NOMO-1 (cell line): ENCODE measurements at regions not wholly inside any gene's neighbourhood (a gene's known extent, or its start where the extent isn't known, plus 50 kb on each side); places are given as distances from the start of the nearest gene placed in this dataset.

ENCODE experiments used
- DNase-seq, 2 experiments: peaks; one replicate each; lab custom pipeline; 2025; ENCODE audit not compliant: unreplicated experiment in 2 of 2; lab: John Stamatoyannopoulos, UW

DNA sequence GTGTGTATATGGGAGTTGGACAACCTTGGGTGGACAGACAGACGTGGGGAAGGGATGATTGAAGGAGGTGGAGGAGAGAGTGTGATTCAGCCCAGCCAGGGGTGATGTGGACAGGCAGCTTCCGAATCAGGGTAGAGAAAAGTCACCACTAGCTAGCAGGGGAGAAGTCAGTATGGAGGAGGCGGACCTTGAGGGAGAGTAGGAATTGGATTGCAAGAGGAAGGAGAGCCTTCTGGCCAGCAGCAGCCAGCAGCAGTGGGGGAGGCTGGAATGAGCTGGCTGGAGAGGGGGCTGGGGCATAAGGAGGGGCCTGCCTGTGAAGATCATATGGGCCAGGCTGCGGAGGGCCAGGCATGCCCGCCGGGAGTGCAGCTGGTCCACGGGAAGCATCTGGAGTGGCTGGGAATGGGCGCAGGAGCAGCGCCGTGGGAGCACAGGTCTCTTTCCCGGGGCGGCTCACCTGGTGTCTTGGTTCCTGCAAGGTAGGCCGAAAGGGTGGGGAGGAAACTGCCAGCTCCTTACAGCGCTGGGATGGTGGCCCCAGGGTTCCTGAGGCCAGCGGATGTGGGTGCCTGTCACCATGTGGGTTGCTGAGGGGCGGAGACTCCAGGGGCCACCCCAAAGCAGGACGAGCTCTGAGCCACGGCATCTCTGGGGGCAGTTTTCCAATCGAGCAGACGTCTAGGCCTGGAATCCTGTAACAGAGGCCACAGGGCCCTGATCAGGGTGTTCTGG lies 235.3 kb downstream of the SEC14L1 start:
- DNase-seq: no peak

DNA sequence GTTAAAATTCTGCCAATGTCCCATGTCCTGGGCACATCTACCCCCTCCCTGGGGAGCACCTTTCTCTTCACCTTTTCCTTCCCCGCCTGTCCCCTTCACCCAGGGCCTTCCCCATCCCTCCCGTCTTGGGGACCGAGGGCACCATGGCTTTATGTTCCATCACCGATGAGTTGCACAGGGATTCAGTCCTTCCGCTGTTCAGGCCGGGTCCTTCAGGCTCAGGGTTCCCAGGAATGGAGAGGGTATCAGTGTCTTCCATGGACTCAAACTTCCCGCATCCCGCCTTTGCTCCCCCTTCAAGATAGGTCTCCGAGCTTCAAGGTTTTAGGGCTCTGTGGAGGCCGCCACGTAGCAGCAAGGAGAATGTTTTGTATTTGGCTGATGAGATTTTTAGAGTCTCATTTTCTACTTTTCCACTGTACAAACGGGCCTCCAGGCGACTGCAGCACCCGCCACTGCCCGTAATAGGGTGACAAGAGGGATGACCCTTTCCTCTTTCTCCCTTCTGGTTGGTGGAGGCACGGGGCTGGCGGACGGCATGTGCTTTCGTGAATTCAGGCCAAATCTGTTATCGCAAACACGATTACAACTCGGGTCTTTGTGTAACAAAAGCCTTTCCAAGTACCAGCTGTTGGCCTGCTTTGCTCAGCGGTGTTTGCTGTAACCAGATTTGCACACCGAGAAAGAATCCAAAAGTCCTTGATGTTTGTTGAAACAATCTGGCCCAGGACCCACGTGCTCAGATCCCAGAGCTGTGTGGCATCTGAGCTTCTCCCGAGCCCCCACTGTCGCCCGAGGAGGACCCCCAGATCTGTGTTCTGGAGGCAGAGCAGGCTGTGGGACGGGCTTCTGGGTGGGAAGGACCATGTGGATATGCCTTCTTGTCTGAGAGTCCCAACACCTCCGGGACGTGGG lies 236.3 kb downstream of the SEC14L1 start:
- DNase-seq: no peak

DNA sequence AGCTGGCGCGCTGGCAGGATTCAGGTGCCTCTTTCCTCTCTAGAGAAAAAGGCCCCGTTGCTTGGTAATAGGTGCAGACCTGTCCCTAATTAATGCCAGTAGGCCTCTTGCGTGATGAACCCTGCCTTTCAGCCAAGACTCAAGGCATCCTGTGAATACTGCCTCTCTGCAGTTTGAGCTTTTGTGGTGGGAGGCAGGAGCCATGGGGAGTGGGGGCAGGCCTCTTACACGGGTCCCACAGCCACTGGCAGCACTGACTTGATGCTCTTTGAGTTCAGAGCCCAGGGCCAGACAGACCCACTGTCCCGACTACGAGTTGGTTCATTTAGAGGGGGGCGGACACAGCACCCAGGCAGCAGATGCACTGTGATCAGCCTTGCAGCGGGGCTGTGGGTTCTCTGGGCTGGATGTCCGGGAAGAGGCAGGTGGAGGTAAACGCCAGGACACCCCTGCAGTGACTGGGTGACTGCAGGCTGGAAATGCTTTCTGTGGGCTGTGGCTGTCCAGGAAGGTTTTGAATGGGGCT lies 237.0 kb downstream of the SEC14L1 start:
- no peak for DNase-seq

DNA sequence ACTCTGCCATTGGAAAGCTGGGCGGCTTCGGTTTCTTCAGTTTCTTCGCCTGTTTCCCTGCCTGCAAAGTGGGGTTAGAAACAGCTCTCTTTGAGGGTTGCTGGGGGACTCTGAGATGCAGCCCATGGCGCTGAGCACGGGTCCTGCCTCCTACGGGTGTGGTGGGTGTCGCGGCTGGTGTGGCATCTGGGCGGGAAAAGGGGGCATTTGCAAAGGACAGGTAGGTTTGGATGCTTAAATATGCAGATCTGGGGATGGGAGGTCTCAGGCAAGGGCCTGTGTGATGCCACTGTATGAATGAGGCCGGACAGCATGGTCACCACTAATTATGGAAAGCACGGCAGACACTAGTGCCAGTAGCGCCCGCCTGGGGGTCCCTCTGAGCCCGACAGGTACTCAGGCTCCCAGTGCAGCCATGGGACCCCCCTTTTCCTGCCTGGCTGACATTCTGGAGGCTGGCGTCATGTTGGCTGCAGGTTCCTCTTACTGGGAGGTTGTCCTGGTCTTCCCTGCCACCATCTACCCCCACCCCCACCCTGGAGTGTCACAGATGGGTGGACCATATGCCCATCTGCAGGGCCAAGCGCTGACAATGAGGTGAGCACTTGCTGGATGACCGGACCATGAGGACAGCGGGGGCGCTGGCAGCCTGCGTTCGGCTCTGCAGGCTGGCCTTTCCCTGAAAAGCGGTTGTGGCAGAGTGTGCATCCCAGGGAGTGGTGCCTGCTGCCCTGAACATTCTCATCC lies 237.7 kb downstream of the SEC14L1 start:
- DNase-seq: no peak

DNA sequence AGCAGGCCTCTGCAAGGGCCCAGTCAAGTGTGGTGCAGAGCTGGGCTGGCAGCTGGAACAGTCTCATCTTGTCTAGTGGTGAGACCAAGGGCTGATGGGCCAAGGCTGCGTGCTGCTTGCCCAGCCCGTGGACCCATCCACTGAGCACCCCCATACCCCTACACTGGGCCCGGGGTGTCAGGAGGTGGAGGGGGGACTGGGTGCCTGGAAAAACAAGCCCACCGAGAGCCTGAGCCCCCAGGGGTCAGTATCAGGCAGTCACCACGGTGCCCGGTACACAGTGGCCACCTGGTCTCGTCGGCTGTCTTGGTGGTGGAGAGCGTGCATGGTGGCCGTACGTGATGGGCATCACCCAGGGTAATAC lies 238.3 kb downstream of the SEC14L1 start:
- no peak for DNase-seq

DNA sequence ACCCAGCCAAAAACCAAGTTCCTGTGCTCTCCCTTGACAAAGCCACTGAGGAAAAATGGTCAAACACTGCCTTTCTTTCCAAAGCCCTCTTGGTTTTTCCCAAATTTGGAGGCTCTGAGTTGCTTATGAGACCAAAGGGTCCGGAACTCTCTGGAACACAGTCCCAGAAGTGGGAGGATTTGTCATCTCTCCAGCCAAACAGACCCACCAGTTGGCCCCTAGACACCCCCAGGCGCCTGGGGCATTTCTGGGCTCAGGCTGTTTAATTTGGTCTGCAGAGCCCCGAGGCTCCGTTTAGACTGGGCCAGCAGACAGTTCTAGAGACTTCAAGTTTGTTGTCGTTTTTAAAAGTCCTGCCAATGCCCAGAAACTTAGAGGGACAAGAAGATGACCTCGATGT lies 239.1 kb downstream of the SEC14L1 start:
- DNase-seq: no peak

DNA sequence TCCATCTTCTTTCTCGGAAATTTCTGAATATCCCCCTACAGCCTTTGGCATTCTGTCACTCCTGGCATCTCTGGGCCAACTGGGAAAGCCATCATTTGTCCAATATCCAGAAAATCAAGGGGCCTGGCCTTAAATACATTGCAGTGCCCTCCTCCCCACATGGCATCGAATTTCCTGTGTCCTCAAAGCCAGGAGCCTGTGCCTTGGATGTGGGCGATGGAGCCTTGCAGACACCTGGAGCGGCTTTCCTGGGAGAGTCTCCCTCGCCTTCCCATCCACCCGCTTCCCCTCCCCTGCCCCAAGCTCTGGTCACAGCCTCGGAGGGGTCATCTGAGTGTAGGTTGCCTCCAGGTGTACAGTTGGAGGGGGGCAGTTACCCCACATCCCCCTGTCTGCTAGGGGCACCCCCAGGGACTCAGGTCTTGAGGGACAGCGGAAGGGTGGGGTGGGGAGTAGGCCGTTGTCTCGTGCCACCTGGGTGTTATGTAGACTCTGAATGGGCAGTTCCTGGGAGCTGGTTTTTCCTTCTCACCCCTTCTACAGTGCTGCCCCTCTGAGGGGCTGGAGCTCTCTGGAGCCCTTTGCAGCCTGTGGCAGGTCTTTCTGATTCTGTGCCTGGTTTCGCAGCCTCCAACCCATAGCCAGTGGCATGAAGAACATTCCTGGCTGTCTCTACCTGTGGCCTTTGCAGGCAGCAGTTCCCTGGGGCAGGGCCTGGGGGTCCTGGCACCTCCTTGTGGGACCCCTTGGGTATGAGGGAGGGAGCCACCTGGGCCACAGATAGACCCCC lies 239.8 kb downstream of the SEC14L1 start:
- DNase-seq: no peak

DNA sequence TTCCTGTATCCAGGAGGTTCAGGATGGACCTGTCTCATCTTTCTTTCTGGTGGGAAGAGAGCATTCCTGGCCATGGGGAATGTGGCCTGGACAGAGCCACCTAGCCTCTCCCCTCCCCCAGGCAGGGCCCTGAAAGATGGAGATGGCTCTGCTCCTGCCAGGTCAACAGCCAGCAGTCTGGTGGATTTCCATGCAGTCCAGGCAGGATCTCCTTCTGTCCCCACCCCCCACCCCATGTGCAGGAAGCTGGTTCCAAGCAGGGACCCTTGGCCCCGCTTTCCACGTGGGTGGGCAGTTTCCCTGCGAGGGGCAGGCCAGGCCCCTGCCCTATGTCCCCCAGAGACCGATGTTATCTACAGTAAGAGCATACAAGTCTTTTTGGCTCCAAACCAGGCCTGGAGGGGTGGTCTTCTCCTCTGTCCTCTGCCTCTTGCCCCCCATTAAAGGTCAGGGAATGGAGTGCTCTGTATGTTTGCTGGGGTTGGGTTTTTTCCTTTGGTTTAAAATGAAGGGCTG lies 240.5 kb downstream of the SEC14L1 start:
- DNase-seq: no peak

DNA sequence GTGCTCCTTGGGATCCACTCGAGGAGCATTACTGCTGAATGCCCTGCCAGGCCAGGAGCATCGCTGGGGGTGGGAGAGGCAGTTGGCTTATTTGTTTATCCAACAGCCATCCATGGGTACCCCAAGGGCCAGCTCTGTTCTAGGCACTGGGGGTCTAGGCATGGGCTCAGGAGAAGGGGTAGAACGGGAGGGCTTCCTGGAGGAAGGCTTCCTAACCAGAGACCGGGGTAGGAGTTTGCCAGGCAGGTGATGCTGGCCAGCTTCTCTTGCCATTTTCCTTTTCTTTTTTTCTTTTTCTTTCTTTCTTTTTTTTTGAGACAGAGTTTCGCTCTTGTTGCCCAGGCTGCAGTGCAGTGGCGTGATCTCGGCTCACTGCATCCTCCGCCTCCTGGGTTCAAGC lies 241.0 kb downstream of the SEC14L1 start:
- no peak for DNase-seq

DNA sequence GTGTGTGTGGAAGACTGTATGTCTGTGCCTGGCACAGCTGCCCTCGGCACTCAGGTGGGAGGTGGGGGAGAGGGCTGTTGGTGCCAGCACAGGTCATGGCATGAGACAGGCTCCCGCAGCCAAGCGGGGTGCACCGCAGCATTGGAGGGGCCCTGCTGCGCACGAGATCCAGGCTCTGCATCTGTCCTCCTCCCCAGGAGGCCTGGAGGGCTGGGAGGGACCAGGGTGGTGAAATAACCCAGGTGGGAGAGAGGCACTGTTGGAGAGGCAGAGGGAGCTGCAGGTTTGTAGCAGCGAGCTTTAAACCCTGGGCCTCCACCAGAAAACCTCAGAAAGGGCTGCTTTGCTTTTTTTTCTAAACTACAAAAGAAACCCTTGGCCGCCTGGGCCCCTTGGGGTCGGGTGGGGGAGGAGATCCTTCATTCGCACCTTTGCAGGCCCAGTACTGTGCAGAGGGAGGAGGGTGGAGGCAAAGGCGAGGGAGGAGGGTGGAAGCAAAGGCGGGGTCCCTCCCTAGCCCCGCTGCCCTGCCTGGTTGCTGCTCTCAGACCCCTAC lies 241.7 kb downstream of the SEC14L1 start:
- no peak for DNase-seq

DNA sequence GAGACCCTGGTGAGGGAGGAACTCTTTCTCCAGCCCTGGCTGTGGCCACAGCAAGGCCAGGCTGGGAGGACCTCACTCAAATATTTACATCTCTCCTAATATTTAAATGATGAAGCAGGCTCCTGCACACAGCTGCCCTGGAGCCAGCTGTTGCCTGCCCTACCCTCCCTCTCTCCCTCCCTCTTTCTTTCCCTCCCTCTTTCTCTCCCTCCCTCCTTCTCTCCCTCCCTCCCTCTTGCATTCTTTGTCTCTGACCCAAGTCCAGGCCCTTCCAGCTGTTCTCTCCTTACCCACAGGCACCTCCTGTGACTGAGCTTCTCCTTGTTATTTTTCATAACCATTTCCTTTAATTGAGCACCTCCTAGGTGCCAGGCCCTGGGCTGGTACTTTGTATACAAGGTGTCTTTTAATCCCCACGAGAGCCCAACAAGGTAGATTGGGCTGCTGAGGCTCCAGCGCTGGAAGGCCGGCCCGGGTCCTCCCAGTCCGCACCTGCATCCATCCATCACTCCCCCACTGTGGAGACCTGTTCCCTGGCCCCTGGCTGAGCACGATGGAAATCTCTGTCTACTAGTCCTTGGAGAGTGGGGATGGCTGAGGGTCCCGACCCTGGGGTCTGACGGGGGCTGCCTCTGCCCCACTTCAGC lies 242.3 kb downstream of the SEC14L1 start:
- DNase-seq: no peak

DNA sequence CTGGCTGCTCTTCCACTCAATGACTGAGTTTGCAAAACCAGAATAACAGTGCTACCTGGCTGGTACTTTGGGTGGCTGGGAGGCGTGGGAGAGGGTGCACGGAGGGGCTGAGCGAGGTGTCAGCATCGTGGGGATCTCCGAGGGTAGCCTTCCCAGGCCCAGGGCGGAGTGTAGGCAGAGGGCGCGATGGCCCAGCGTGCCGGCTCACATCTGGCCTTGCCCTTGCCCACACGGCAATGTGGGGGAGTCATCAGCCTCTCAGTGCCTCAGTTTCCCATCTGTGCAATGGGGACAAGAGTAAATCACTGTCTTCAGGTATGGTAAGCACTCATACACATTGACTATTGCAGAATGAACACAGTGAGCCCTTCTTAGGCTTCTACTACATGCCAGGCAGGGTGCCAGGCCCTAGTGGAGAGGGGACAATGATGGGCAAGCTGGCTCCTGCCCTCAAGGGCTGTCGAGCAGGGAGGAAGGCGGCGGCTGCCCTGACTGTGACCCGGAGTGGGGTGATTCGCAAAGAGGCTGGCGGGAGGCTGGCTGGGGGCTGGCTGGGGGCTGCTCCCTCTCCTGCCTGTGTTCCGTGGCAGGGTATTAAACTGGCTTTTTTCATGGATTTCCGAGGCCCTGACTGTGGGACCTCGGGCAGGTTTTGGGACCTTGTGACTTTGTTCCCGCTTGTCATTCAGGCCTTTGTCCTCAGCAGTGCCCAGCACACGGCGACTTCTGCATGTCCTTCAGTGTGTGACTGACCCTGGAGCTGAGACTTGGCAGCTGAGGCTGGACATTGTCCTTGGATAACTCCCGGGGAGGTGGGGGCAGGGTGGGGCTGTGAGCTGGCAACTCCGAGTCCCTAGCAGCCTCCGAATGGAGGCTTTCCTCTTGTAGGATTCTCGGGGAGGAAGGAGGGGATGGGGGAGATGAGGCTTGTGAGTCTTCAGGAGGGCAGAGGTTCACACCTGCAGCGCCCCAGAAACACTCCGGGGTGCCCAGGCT lies 243.1 kb downstream of the SEC14L1 start:
- DNase-seq: no peak

DNA sequence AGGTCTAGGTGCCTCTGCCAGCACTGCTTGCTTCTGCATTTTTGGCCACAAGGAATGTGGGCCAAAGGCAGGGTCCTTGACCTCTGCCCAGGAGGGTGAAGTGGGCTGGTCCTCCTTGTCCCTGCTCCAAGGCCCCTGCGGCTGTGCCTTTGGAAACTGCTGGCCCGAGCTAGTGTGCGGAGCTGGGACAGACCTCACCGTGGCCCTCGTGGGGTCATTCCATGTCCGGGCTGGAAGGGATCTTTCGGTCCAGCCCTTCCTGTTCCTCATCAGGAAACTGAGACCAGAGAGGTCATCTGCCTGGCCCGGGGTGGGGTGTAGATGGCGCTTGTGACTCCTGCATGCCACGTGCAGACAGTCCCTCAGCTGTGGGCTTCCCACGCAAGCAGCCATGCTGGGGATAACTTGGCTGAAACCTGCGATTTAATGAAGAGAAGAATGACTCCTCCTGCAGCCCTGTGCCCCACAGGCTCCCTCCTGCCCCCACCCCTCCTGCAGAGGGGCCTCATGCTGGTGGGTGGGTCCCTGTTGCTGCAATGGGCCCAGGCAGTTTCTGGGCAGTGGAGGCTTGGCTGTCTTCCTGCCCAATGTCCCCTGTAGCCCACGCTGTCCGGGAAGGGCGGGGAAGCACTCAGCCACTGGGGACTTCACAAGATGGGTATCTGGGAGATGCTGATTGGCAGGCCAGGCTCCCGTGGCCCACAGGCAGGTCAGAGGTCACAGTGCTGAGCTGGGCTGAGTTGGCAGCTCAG lies 245.2 kb downstream of the SEC14L1 start:
- DNase-seq: no peak

DNA sequence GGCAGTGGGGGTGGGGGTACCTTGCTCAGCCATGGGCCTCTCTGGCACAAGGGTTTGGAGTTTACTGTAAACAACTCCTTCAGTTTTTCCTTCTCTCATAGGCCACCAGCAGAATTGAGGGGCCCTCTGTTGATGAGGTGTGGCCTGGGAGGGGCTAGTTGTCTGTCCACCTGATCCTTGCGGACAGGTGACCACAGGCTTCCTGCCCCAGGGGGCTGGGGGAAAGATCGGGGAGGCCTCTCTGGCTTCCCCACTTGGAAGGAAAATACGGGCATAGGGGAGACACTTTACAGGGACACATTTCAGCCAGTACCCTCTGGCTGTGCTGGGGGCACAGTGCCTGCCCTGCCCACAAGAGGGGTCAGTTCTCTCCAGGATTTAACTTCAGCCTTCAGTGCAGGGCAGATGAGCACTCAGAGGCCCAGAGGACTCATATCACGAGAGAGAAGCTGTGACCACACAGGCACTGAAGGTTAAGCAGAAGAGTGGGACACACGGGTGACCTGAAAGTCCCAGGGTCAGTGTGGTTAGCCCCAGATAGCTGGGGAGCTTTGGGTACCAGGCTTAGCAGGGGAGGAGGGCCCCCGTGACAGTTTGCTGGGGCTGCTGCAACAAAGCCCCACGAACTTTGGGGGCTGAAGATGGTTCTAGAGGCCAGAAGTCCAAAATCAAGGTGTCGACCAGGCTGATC lies 245.9 kb downstream of the SEC14L1 start:
- DNase-seq: no peak

DNA sequence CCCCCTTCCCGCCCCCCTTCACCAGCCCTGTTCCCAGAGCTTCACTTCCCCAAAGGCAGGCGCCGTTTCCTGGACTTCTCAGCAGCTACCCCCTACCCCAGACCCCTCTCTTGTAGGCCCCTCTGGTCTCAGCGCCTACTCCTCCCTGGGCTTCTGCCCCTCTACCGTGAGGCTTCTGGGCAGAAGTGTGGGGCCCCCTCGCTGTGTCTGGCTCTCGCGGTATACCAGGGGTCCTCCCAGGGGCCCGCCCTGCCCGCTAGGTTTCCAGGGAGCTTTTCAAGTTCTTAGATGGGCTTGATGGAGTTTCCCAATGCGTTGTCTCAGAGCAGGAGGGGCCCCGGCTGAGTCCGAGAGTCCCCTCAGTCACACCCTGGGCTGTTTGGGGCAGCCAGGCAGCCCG lies 247.1 kb downstream of the SEC14L1 start:
- no peak for DNase-seq

DNA sequence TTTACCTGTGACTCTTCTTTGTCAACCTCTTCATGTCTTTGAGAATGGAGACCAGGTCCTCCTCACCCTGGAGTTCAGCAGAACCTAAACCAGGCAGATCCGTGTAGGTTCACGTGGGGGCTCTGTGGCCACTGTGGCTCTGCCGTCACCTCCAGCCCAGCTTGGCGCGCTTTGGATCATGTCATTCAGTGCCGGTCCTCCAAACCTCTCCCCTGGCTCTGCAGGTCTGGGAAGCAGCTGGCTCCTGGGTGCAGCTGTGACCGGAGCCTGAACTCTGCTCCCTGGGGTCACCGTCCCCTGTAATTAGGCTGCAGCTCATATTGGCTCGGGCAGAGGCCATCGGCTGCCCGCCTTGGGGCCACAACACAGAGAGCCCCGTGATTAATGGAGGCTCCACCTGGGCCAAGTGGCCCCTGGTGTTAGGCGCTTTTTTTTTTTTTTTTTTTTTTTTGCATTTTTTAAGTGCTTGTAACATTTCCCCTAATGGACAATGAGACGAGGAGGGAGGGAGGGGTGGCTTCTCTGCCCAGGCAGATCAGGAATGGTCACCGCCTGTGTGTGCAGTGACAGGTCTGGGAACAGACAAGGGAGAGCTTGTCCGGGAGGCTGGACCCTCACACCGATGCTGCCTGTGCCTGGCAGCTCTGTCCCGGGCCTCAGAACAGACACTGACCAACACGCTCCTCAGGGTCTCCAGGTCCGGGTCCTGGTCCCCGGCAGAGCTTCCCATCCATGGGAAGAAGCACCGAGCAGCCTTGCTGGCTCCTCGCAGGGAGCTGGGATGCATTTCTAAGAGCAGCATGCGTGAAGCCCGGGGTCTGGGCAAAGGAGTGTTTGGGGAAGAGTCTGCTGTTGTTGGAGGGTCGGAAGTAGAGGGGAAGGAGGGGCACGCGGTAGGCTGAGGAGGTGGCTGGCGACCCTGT lies 247.9 kb downstream of the SEC14L1 start:
- no peak for DNase-seq
